Fibroblast of skin of right quadriceps (primary cell): ENCODE measurements at regions not wholly inside any gene's neighbourhood (a gene's known extent, or its start where the extent isn't known, plus 50 kb on each side); places are given as distances from the start of the nearest gene placed in this dataset.

Experiments used
- DNase-seq: peaks from one replicate; pipeline ENCODE4 v3.0.0-alpha.2; 2013

DNA sequence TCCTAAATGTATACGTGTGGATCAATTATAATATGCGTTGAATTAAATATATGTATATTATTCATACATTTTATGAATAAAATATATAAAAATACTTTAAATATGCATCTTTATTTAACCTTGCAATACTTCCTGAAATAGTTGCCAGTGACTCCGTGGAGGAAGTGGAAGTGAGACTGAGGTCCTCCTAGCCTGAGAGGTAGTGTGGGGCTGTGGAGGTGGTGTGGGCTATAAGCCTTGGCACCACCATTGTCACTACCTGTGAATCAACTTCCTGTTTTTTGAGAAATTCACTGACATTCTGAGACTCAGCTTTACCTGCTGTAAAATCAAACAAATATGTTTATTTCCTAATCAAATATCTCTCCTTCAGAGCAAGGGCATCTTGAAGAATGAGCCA, 514.2 kb downstream of the VRK1 start:
- no peak for DNase-seq

DNA sequence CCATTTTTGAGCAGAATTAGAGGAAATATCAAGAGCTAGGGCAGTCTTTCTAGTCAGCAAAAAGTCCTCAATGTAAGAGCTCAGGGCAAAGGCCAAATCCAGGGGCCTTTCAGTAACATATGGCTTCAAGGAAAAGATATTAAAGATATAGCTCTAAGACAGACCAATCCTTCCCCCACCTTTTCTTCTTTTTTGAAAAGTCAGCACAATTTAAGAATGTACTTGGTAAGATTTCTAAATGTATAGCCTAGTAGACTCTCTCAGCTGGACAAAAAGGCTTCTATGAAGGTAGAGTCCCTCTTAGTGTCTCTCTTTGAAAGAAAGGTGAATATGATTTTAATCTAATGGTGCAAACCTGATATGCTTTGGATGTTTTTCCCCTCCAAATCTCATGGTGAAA, 515.7 kb downstream of the VRK1 start:
- no peak for DNase-seq

GRCh38 chr14:97315790-97316189, 518.6 kb downstream of the VRK1 start:
- no peak for DNase-seq

DNA sequence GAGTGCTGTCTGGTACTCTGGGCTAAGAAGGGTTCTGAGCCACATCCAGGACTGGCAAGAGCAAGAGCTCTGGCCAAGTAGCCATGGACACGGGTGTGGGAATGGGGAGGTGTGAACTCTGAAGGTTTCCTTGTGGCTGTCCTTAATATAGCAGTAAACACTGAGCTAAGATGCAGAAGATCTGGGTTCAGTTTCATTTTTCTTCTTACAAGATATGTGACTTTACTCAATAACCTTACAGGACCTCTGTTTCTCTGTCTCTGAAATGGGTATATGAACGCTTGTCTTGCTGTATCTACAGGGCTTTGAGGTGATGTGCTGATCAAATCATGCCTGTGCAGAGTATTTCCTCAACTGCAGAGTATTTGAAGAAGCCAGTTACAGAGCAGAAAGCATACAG, 521.2 kb downstream of the VRK1 start:
- DNase-seq = no peak

GRCh38 chr14:97319691-97320090, 522.5 kb downstream of the VRK1 start:
- no peak for DNase-seq

DNA sequence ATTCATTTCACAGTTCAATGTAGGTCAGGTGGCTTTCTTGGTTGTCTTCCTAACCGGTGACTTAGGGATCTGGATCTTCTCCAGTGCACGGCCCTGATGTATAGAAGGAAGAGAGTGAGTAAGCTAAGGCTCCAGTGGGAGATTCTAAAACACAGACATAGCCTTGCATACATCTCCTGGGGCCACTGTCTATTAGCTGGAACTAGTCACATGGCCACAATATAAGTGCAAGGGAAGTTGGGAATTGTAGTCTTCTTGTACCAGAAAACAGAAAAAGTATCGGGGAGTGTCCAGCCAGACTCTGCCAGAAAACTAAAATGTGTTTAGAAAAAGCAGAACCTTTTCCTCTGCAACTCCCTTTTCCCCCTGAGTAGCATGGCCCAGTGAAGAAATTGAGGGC, 531.6 kb downstream of the VRK1 start:
- DNase-seq = no peak

DNA sequence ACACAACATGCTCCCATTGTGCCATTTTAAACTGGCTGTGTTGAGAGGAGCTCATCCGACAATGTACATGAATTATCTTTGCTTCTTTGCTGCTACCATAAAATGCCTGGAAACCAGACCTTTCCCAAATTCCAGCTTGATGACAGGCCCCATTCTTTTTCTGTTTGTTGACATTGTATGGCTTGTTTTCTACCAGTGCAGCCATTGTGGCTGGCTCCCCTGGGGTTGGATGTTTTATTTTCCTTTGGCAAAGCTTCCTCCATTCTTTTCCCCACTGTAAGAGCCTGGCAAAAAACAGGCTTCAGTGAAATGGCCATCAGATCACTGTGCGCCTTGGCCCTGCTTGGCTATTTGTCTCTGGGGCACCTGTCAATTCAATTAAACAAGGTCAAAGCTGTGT, 532.5 kb downstream of the VRK1 start:
- DNase-seq = no peak

DNA sequence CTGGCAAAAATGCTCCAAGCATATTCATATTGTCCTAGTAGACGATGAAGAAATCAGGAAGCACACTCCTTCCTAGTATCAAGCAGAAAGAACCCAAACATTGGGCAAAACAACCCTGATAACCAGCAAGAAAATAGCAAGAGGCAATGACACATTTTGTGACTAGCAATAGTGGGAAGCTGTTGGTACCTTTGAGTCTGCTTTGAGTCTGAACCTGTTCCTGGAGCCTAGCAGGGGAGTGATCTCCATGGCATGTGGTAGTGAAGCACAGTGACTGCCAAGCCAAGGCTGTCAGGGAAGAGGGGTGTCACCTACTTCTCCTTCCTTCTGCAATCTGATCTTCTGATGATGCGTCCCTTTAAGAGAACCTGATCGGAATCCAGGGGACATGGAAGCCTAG, 533.9 kb downstream of the VRK1 start:
- no peak for DNase-seq

- no peak for DNase-seq
Measured at GRCh38 chr14:97331526-97331925, 534.3 kb downstream of the VRK1 start.

- no peak for DNase-seq
Measured at GRCh38 chr14:97336179-97336578, 539.0 kb downstream of the VRK1 start.

DNA sequence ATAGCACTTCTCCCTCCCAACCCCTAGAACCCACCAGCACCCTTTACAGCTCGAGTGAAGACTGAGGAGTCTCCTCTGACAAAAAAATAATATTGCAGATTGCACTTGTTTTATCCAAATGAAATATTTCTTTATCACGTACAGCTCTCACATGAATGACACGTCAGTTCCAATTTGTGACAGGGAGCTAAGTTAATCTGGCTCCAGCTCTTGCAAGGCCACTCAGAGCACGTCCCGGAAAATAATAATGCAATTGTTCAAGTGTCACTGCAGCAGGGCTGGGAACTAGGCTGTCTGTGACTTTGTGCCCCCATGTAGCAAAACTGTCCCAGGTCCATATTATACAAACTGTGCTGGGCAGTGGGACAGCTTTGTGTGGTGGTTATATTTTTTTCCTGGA, 539.6 kb downstream of the VRK1 start:
- no peak for DNase-seq

DNA sequence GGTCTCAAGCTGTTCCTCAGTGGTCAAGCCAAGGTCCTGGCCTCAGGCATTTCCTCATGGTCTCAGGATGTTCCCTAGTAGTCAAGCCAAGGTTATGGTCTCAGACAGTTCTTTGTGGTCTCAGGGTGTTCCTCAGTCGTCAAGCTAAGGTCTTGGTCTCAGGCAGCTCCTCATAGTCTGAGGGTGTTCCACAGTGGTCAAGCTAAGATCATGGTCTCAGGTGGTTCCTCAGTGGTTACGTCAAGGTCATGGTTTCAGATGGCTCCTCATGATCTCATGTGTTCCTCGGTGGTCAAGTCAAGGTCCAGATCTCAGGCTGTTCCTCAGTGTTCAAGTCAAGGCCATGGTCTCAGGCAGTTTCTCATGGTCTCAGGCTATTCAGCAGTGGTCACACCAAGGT, 540.1 kb downstream of the VRK1 start:
- no peak for DNase-seq

GRCh38 chr14:97337670-97338069, 540.5 kb downstream of the VRK1 start:
- DNase-seq = no peak

- DNase-seq = no peak
Measured at GRCh38 chr14:97344666-97345065, 547.5 kb downstream of the VRK1 start.

- DNase-seq = no peak
Measured at GRCh38 chr14:97346675-97347074, 549.5 kb downstream of the VRK1 start.

DNA sequence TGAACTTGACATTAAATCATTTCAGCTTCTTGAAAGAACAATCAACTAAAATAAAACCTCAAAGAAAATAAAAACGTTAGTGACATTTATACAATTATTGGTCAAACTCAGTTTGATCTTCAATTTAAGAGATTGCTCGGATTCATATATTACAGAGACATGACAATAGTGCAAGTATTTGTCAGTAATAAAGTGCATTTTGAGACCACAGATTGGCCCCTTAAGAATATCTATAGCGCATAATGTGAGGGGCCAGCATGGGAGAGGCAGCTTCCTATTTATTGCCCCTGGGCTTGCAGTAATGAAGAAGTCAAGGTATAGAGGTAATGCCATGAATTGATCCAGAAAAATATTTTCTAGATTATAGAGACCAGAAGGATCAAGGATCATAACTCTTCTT, 552.3 kb downstream of the VRK1 start:
- no peak for DNase-seq

DNA sequence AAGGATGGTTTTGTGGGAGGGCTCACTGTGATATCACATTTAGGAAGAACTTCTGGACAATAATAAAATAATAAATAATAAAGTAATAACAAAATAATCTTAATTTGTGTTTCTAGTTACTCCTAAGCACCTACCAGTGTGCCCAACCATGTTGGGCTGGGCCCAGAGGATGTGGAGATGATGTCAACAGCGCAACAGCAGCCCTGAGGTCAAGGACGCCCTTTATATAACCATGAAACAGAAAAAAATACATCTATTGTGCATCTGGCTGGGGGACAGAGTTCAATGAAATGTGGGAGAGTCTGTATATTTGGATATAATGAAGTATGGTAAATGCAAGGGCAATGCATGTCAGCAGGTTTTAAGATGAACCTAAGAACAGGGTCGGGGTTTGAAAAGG, 552.8 kb downstream of the VRK1 start:
- no peak for DNase-seq

DNA sequence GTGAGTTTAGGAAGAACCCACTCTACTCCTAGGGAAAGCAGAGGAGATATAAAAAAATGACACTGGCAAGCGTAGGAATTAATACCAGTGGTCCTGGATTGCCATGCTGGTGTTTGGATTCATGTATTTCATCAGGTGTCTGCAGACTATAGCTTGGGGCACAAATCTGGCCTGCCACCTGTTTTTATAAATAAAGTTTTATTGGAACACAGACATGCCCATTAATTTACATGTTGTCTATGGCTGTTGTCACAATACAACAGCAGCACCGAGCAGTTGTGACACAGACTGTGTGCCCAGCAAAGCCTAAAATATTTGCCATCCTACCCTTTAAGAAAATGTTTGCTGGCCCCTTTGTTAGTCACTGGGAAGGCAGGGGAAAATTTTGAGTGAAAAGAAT, 553.2 kb downstream of the VRK1 start:
- no peak for DNase-seq

DNA sequence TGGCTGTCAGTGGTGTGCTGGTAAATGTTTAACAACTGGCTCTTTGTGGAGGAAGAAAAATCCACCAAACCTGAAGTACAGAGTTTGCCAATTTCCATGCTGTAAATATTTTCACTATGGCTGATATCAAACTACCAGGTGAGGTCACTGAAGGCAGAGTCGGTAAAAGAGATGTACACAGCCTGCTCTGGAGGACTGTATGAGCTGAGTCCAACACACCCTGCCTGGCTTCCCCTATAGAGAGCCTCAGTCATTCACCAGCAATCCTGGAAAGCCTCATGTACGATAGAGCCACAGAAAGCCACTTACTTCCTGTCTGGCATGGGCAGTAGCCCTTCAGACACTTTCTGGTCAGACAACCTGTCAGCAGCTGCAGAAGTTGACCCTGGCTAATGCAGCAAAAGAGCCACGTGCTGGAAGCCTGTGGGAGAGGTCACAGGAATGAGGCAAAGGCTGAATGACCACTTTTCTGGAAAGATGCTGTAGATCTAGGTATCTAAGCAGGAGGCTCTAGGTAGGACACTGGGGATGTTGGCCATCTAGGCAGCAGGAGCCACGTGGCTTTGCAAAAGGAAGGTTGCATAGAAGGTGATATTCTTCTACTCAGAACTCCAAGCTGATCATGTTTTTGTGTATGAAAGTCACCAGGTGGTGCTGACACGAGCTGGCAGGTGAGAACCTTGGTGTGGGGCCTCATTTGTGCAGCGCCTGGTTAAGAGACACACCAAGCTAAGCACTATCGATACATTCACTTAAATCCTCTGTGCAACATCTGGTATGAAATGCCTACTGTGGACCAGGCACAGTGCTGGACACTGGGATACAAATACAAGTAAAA, 553.9 kb downstream of the VRK1 start:
- no peak for DNase-seq

DNA sequence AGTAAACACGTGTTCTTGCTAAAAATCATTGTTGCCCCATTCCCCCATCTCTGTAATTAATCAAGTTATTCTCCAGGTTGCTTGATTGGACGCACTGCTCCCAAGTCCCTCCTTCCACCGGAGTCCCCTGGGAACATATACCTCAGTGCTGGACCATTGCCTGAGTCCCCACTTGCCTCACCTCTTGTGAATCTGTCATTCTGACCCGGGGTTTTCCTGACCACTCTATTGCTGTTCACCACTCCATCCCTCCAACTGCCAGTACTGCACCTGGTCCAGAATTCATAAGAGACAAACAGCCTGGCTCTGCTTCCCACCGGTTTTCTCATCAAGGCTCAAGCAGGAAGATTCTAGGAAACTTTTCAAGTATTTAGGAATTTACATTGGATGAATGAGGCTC, 555.9 kb downstream of the VRK1 start:
- no peak for DNase-seq

DNA sequence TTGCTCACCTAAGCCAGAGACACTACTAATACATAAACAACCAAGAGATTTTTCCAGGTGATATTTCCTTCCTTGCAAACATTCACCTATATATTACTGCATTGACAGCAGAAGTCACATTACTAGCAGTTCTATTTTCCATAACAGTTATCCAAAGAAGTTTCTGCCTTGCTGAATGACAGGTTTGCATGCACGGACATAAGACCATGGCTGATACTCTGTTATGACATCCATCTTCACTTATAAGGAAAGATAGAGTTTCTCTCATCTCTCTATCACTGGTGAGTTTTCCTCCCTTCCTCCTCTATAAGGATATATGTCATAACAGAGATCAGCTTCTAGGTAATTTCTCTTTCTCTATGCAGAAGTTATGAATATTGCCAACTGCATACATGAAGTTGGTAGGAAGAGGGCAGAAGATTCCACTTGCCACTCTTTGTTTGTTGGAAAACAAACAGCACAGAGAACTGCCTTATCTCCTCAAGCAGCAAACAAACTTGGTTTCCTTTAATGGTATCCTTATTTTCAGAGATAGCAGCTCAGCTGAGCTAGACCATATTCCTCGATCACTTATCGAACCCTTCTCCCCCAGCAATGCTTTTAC, 557.0 kb downstream of the VRK1 start:
- DNase-seq = no peak

DNA sequence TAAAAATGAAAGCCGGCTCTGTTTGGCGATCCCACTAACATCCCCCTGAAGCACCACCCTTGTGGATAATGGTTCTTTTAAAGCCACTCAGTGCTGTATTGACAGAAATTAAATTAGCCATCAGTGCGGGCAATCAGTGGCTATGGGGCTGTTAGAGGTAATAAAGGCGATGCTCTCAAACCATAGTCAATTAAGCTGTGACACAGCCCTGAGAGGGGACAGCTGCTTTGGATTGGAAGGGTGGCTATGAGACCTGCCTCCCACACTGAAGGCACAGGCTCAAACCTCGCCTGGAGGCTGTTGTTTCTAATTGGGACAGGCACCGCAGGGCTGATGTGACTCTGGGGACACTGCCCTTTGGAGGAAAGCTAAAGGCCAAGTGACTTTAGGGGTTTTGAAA, 562.2 kb downstream of the VRK1 start:
- no peak for DNase-seq

GRCh38 chr14:97361181-97361580, 564.0 kb downstream of the VRK1 start:
- DNase-seq = no peak

GRCh38 chr14:97361958-97362357, 564.8 kb downstream of the VRK1 start:
- DNase-seq = no peak

- no peak for DNase-seq
Measured at GRCh38 chr14:97366400-97366799, 569.2 kb downstream of the VRK1 start.
